ENCODE measurements at regions not wholly inside any gene's neighbourhood (a gene's known extent, or its start where the extent isn't known, plus 50 kb on each side); places are given as distances from the start of the nearest gene placed in this dataset.

GRCh38 chr10:6751363-6751762 lies 171.3 kb upstream of the PRKCQ start:
- no peak for TF ChIP-seq CTCF (IDR thresholded peaks at IDR 0.05)
- TF ChIP-seq EZH2 (IDR thresholded peaks at IDR 0.05) = no peak

Data from neural progenitor cell (in vitro differentiated cells).